NCI-H2196 treated with DMSO at 0.1 percent for 48 hours (cell line): ENCODE measurements at regions not wholly inside any gene's neighbourhood (a gene's known extent, or its start where the extent isn't known, plus 50 kb on each side); places are given as distances from the start of the nearest gene placed in this dataset.

ENCODE experiments used
- DNase-seq: peaks from one replicate; lab custom pipeline; 2025; ENCODE audit not compliant: unreplicated experiment; lab: John Stamatoyannopoulos, UW

GRCh38 chr16:18060351-18060750, 276.2 kb downstream of the NPIPA8 start:
- DNase-seq, result no peak

- DNase-seq, result no peak
These were observed 277.0 kb downstream of the NPIPA8 start for GRCh38 chr16:18059577-18059976.

GRCh38 chr16:18059089-18059488, 277.4 kb downstream of the NPIPA8 start:
- no peak for DNase-seq

- no peak for DNase-seq
These were observed 281.1 kb downstream of the NPIPA8 start for GRCh38 chr16:18055411-18055916.

GRCh38 chr16:18050777-18051176, 285.8 kb downstream of the NPIPA8 start:
- no peak for DNase-seq

GRCh38 chr16:18050234-18050633, 286.3 kb downstream of the NPIPA8 start:
- DNase-seq, result no peak

- no peak for DNase-seq
These were observed 286.9 kb downstream of the NPIPA8 start for GRCh38 chr16:18049547-18050133.

- DNase-seq, result no peak
These were observed 287.5 kb downstream of the NPIPA8 start for GRCh38 chr16:18048853-18049546.

- no peak for DNase-seq
These were observed 288.8 kb downstream of the NPIPA8 start for GRCh38 chr16:18047761-18048160.

GRCh38 chr16:18045356-18045755, 291.2 kb downstream of the NPIPA8 start:
- no peak for DNase-seq

GRCh38 chr16:18041864-18042834, 294.4 kb downstream of the NPIPA8 start:
- DNase-seq, result no peak

GRCh38 chr16:18039931-18040330, 296.6 kb downstream of the NPIPA8 start:
- DNase-seq, result no peak

GRCh38 chr16:18037051-18037450, 299.5 kb downstream of the NPIPA8 start:
- no peak for DNase-seq

GRCh38 chr16:18024611-18025010, 311.9 kb downstream of the NPIPA8 start:
- DNase-seq, result no peak

- no peak for DNase-seq
These were observed 318.2 kb downstream of the NPIPA8 start for GRCh38 chr16:18018376-18018775.

- no peak for DNase-seq
These were observed 322.7 kb downstream of the NPIPA8 start for GRCh38 chr16:18013863-18014262.

- DNase-seq, result no peak
These were observed 328.2 kb downstream of the NPIPA8 start for GRCh38 chr16:18008356-18008755.

- DNase-seq, result no peak
These were observed 333.5 kb downstream of the NPIPA8 start for GRCh38 chr16:18003033-18003432.

- no peak for DNase-seq
These were observed 337.5 kb downstream of the NPIPA8 start for GRCh38 chr16:17998996-17999395.

- no peak for DNase-seq
These were observed 338.0 kb downstream of the NPIPA8 start for GRCh38 chr16:17998550-17998949.

GRCh38 chr16:17994027-17994426, 342.5 kb downstream of the NPIPA8 start:
- DNase-seq, result no peak

GRCh38 chr16:17992416-17992815, 344.1 kb downstream of the NPIPA8 start:
- no peak for DNase-seq
